ENCODE measurements at regions not wholly inside any gene's neighbourhood (a gene's known extent, or its start where the extent isn't known, plus 50 kb on each side); places are given as distances from the start of the nearest gene placed in this dataset.

DNA sequence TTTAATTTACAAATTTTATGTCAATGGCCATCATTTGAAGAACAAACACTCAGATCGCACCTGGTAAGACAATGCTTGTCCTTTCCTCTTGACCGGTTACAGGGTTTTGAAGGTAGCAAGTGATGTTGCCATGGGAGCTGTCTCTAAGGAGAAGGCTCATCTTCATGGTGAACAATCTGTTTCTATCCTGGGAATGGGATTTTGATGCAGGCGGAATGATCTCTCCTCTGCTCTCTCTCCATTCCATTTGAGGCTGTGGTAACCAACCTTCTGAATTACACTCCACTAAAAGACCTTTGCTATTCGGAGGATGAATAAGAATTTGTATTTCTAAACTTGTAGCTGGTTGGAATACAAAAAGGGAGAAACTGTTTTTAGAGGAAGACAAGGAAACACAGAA, 57.9 kb upstream of the SLC5A9 start:
- TF ChIP-seq CTCF (IDR thresholded peaks at IDR 0.05): no peak
- TF ChIP-seq POLR2A (IDR thresholded peaks at IDR 0.05): no peak

Data from right lobe of liver (tissue), 4 donors.